ENCODE measurements at regions not wholly inside any gene's neighbourhood (a gene's known extent, or its start where the extent isn't known, plus 50 kb on each side); places are given as distances from the start of the nearest gene placed in this dataset.

DNA sequence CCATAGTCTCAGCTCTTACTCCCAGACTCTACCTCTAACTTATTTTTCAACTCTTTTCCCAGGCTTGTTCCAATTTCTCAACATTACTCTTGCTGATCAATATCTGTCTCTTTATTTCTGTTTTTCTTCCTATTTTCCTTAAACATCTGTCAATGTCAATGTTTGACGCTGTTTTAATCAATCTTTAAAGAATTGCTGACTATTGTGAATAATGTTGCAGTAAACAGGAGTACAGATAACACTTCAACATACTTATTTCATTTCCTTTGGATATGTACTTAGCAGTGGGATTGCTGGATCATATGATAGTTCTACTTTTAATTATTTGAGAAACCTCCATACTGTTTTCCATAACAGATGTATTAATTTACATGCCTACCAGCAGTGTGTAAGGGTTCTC, 229.0 kb downstream of the TRIM36 start:
- Histone ChIP-seq H3K36me3 (no peaks in the 10 kb centered on the region), H3K9ac (ENCODE audit: low read depth in 2 of 2, low read length in 2 of 2) (no peak overlapping the region), H3K27ac (no peak overlapping the region), H3K27me3 (no peaks in the 10 kb centered on the region), H3K4me1 (no peaks in the 10 kb centered on the region), H3K4me3 (no peak overlapping the region), H3K9me3 (no peaks in the 10 kb centered on the region)
- TF ChIP-seq, protein P1, sequence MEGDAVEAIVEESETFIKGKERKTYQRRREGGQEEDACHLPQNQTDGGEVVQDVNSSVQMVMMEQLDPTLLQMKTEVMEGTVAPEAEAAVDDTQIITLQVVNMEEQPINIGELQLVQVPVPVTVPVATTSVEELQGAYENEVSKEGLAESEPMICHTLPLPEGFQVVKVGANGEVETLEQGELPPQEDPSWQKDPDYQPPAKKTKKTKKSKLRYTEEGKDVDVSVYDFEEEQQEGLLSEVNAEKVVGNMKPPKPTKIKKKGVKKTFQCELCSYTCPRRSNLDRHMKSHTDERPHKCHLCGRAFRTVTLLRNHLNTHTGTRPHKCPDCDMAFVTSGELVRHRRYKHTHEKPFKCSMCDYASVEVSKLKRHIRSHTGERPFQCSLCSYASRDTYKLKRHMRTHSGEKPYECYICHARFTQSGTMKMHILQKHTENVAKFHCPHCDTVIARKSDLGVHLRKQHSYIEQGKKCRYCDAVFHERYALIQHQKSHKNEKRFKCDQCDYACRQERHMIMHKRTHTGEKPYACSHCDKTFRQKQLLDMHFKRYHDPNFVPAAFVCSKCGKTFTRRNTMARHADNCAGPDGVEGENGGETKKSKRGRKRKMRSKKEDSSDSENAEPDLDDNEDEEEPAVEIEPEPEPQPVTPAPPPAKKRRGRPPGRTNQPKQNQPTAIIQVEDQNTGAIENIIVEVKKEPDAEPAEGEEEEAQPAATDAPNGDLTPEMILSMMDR (IDR thresholded peaks at IDR 0.05) = no peak
- DNase-seq = no peak
- intact Hi-C loops (cut with DNase I) = no loop called here

DNA sequence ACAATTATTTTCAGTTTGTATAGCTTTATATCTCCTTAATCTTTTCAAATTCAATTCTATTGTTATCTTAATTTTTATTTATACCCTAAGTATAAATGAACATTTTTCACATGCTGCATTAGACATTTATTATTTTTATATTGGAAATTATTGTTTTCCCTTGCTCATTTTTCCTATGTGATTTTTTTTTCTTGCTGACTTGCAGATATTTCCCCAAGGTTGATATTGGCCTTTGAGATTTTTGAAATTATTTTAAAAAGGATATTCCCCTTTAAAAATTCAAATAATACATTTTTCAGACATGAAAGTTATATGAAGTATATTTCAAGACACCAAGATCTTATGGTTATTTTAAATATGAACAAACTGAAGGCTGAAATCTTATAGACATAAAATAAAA, 234.2 kb downstream of the TRIM36 start:
- DNase-seq = no peak
- Histone ChIP-seq H3K36me3 (no peaks in the 10 kb centered on the region), H3K4me3 (no peak overlapping the region), H3K9ac (ENCODE audit: low read depth in 2 of 2, low read length in 2 of 2) (no peak overlapping the region), H3K27ac (no peak overlapping the region), H3K27me3 (no peaks in the 10 kb centered on the region), H3K9me3 (no peaks in the 10 kb centered on the region), H3K4me1 (no peaks in the 10 kb centered on the region)
- intact Hi-C loops (cut with DNase I) = no loop called here
- TF ChIP-seq, protein P1 (IDR thresholded peaks at IDR 0.05) = no peak

DNA sequence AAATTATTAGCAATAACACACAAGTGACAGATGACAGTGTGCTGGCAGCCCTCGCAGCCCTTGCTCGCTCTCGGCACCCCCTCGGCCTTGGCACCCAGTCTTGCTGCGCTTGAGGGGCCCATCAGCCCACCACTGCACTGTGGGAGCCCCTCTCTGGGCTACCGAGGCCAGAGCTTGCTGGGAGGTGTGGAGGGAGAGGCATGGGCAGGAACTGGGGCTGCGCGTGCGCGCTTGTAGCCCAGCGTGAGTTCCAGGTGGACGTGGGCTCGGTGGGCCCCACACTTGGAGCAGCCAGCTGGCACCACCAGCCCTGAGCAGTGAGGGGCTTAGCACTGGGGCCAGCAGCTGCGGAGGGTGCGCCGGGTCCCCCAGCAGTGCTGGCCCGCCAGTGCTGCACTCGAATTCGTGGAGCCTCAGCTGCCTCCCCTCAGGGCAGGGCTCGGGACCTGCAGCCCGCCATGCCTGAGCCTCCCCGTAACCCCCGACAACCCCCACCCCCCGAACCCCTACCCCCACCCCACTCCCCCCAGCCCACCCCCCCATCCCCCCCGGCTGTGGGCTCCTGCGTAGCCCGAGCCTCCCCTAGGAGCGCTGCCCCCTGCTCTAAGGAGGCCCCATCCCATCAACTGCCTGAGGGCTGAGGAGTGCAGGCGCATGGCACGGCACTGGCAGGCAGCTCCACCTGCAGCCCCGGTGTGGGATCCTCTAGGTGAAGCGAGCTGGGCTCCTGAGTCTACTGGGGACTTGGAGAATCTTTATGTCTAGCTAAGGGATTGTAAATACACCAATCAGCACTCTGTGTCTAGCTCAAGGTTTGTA, 240.9 kb downstream of the TRIM36 start:
- Histone ChIP-seq H3K27me3 (no peaks in the 10 kb centered on the region), H3K9ac (ENCODE audit: low read depth in 2 of 2, low read length in 2 of 2) (no peak overlapping the region), H3K27ac (no peak overlapping the region), H3K4me1 (no peaks in the 10 kb centered on the region), H3K9me3 (no peaks in the 10 kb centered on the region), H3K4me3 (no peak overlapping the region), H3K36me3 (no peaks in the 10 kb centered on the region)
- intact Hi-C loops (cut with DNase I) = no loop called here
- no peak for DNase-seq
- TF ChIP-seq, protein P1 (IDR thresholded peaks at IDR 0.05) = no peak

DNA sequence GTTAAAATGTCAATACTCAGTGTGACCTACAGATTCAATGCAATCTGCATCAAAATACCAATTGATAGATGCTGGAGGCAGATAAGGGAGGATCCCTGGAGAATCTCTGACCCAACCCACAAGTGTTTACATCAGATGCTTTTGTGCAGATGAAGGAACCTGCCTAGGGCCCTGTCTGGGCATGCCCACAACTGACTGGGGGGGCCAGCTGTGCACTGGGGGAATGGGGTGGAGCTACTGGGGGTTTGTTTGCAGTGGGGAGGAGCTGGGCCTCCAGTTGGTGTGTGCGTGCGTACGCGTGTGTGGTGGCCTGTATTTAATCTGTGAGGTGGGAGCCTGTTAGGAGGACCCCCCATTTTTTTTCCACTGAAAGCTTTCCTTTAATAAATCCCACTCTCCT, 244.9 kb downstream of the TRIM36 start:
- DNase-seq = no peak
- intact Hi-C loops (cut with DNase I) = no loop called here

DNA sequence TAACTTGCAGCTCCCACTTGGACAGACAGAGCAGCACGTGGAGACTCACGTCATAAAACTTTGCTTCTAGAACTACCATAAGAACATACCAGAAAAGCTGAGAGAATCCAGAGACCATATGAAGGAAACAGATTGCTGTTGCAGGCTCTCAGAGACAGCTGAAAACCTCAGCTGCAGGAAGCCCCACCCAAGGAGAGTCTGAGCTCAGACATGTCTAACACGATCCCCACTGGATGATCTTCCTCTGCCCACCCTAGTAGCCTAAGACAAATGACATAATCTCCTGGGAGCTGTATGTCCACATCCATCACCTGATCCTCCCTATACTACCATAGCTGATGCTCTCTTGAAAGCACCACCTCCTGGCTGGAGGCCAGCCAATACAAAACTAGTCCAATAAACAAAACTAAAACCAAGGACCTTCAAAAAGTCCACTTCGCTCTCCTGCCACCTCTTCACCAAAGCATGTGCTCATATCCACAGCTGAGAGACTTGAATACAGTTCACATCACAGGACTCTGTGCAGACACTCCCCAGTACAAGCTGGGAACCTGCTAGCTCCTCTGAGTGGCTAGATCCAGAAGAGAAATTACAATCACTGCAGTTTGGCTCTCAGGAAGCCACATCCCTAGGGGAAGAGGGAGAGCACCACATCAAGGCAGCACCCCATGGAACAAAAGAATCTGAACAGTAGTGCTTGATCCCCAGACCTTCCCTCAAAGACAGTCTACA, 257.4 kb downstream of the TRIM36 start:
- H3K9ac ChIP-seq (ENCODE audit: low read depth in 2 of 2, low read length in 2 of 2) = no peak overlapping the region
- no peaks in the 10 kb centered on the region for H3K4me1 ChIP-seq
- H3K4me3 ChIP-seq = no peak overlapping the region
- H3K9me3 ChIP-seq = no peaks in the 10 kb centered on the region
- H3K27ac ChIP-seq = no peak overlapping the region
- no peaks in the 10 kb centered on the region for H3K27me3 ChIP-seq
- intact Hi-C loops (cut with DNase I) = no loop called here
- no peak for DNase-seq
- TF ChIP-seq, protein P1 (IDR thresholded peaks at IDR 0.05) = no peak
- H3K36me3 ChIP-seq = no peaks in the 10 kb centered on the region

More for the DNA sequence above, 244.9 kb downstream of the TRIM36 start:
- TF ChIP-seq, protein P1 (IDR thresholded peaks at IDR 0.05) = no peak
- Histone ChIP-seq H3K4me1 (no peaks in the 10 kb centered on the region), H3K36me3 (no peaks in the 10 kb centered on the region), H3K27me3 (no peaks in the 10 kb centered on the region), H3K9me3 (no peaks in the 10 kb centered on the region), H3K9ac (ENCODE audit: low read depth in 2 of 2, low read length in 2 of 2) (no peak overlapping the region), H3K27ac (no peak overlapping the region), H3K4me3 (no peak overlapping the region)

Measured in colonic mucosa (tissue), 4 donors.